GM12865 (cell line): ENCODE measurements at regions not wholly inside any gene's neighbourhood (a gene's known extent, or its start where the extent isn't known, plus 50 kb on each side); places are given as distances from the start of the nearest gene placed in this dataset.

Experiments
- DNase-seq: peaks from one replicate; pipeline ENCODE4 v3.0.0; 2010; ENCODE audit warnings: low read depth
- H3K4me3 ChIP-seq: 2 replicates; pipeline ENCODE4 v1.5.1; 2011; ENCODE audit warnings: mild to moderate bottlenecking, low read depth, low read length, control low read depth
- TF ChIP-seq, protein P1 (sequence below): IDR thresholded peaks from 2 replicates; pipeline ENCODE4 v1.5.1; 2011; ENCODE audit warnings: low read length, control low read depth, low read depth, inconsistent platforms; ENCODE audit not compliant: insufficient read depth; ENCODE audit errors: missing control alignments

DNA sequence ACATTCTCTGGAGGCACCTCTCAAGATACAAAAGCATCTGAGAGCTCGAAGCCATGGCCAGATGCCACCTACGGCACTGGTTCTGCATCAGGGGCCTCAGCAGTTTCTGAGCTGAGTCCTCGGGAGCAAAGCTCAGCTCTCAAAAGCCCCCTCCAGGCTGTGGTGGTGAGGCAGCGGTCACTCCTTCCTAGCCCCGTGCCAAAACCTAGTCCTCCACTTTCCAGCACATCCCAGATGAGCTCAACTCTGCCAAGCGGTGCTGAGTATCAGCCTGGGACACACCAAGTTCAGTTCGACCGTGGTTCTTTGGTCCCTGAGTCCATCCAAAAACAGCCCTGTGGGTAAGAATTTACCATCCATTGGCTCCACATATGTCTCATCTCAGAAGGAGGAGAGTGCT is 79.3 kb upstream of the STT3B start:
- TF ChIP-seq, protein P1, sequence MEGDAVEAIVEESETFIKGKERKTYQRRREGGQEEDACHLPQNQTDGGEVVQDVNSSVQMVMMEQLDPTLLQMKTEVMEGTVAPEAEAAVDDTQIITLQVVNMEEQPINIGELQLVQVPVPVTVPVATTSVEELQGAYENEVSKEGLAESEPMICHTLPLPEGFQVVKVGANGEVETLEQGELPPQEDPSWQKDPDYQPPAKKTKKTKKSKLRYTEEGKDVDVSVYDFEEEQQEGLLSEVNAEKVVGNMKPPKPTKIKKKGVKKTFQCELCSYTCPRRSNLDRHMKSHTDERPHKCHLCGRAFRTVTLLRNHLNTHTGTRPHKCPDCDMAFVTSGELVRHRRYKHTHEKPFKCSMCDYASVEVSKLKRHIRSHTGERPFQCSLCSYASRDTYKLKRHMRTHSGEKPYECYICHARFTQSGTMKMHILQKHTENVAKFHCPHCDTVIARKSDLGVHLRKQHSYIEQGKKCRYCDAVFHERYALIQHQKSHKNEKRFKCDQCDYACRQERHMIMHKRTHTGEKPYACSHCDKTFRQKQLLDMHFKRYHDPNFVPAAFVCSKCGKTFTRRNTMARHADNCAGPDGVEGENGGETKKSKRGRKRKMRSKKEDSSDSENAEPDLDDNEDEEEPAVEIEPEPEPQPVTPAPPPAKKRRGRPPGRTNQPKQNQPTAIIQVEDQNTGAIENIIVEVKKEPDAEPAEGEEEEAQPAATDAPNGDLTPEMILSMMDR = no peak
- H3K4me3 ChIP-seq = no peak overlapping the region
- DNase-seq = no peak

DNA sequence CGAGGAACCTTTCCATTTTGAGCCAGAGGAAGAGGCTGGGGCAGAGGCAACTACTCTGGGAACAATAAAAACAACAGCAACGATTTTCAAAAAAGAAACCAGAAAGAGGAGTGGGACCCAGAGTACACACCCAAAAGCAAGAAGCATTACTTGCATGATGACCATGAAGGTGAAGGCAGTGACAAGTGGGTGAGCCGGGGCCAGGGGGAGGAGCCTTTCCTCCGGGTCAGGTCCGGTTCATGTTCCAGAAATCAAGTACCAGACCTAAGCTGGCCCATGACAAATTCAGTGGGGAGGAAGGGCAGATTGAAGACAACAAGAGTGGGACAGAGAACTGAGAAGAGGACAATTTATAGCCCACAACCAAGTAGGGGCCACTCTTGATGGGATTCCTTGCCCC is 77.2 kb upstream of the STT3B start:
- H3K4me3 ChIP-seq = no peak overlapping the region
- TF ChIP-seq, protein P1 = no peak
- DNase-seq = no peak

DNA sequence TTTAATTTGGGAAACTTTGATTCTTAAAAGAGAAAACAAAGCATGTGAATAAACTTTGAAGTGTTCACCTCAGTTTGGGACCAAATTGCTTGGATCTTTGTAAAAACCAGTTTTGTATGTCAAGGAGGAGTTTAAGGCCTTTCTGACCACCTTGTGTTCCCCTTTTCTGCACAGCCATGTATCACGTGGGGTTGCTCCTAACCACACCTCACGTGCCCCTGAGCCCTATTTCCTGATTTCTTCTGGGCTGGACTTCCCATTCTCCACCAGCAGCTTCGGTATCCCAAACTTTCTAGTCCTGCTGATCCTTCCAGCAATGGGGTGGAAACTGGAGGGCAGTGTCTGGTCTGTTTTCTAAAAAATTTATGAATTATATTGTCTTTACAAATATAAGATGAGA is 76.4 kb upstream of the STT3B start:
- no peak for DNase-seq
- TF ChIP-seq, protein P1 = no peak
- no peak overlapping the region for H3K4me3 ChIP-seq

DNA sequence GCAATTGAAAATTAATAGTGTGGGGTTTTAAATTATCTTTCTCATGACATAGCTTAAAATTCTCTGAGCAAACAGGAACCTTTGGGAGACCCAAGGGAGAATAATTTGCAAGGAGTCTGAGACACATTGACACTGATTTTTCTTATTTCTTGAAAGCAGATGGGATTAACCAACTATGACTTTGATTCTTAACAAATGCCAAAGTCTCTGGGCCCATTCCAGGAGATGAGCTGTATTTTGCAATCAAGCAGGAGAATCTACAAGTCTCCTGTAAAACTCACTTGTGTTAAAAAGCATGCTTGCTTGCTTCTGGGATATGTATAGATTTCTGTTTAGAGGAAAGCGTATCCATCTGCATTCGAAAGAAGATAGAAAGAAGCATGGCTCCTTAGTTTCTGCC is 71.3 kb upstream of the STT3B start:
- TF ChIP-seq, protein P1 = no peak
- no peak overlapping the region for H3K4me3 ChIP-seq
- no peak for DNase-seq

DNA sequence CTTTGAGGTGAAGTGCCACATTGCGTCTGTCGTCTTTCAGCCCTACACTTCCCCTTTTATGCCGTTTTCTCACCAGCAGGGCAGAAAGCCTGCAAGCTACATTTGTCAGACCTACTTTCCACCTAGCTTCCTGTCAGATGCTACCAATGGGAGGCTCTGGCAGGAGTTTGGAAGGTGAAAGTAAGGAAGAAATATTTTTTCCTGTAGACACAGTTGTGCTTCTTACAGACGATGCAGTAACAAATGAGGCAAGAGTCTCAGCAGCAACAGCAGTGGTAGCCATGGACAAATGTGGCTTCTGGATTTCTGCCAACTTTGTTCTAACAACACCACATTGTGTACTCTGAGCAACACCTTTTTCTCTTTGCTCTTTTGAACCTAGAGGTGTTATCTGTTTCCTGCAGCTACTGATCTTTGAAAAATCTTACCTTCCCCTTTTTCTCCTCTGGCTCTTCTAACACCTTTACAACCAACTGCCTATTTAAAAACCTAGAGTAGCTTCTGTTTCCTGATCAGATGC is 70.6 kb upstream of the STT3B start:
- DNase-seq = peak; percentile 70
- no peak overlapping the region for H3K4me3 ChIP-seq
- TF ChIP-seq, protein P1 = peak; percentile 38

DNA sequence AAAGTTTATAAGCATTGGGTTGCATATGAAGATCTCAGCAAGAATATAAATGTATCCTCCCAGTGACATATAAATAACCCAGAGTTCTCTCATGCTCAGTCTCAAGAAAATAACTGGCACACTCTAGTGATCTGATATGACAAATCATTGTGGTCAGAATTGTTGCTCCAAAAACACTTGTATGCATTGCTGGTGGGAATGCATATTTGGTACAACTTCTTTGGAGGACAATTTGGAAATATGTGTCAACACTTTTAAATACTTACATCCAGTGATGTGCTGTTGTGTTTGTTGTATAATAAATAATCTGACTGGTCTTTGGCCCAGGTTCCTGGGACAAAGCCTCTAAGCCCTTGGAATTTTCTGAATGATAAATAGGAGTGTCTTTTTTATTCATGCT is 66.7 kb upstream of the STT3B start:
- TF ChIP-seq, protein P1 = no peak
- no peak overlapping the region for H3K4me3 ChIP-seq
- DNase-seq = no peak

DNA sequence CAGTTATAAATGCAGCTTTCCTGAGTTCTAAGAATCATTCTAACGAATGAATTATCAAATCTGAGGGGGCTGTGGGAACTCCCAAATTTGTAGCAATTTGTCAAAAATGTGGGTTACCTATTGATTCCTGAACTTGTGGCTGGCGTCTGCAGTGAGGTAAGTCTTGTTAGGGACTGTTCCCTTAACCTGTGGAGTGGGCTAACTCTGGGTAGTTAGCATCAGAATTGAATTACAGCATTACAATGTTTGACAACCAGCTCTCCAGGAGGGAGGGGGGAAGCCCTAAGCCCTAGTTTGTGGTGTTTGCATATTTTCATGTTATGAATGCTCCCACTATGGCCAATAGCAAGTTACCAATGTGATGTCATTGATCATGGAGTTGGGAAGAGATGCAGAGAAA is 65.9 kb upstream of the STT3B start:
- TF ChIP-seq, protein P1 = no peak
- no peak overlapping the region for H3K4me3 ChIP-seq
- DNase-seq = no peak
